ENCODE measurements at regions not wholly inside any gene's neighbourhood (a gene's known extent, or its start where the extent isn't known, plus 50 kb on each side); places are given as distances from the start of the nearest gene placed in this dataset.

GRCh38 chr2:234278556-234279255 is 218.2 kb downstream of the ARL4C start:
- CTCF ChIA-PET = no interaction called here
- no peak for DNase-seq (ENCODE audit: low spot score)
- TF ChIP-seq EZH2 (IDR thresholded peaks at IDR 0.05; ENCODE audit: borderline replicate concordance, low read depth, low read length, poor library complexity, severe bottlenecking) (no peak), CTCF (conservative IDR thresholded peaks at IDR 0.05; ENCODE audit: low read depth, low read length) (no peak)
- intact Hi-C loops (cut with micrococcal nuclease; ENCODE audit: unreplicated experiment) = no loop called here
- no peaks in the 10 kb centered on the region for H3K4me1 ChIP-seq (ENCODE audit: insufficient read depth, low read length, poor library complexity, severe bottlenecking)
- POLR2A ChIA-PET (ENCODE audit: low non-redundant PET) = no interaction called here
- H3K36me3 ChIP-seq (ENCODE audit: insufficient read depth, low read length, poor library complexity, severe bottlenecking) = no peaks in the 10 kb centered on the region
- no TSS peak for BruUV-seq (replicated peaks)
- H3K27ac ChIP-seq (ENCODE audit: low read depth, low read length, poor library complexity, severe bottlenecking) = no peak overlapping the region
- H3K4me3 ChIP-seq (ENCODE audit: low read depth, low read length, poor library complexity, severe bottlenecking) = no peak overlapping the region
- H3K9me3 ChIP-seq (ENCODE audit: low read depth, low read length, poor library complexity, severe bottlenecking) = no peaks in the 10 kb centered on the region
- H3K27me3 ChIP-seq (replicated peaks; ENCODE audit: insufficient read depth, low read depth, low read length, poor library complexity) = no peaks in the 10 kb centered on the region

- Histone ChIP-seq H3K9me3 (ENCODE audit: low read depth, low read length, poor library complexity, severe bottlenecking) (no peaks in the 10 kb centered on the region), H3K36me3 (ENCODE audit: insufficient read depth, low read length, poor library complexity, severe bottlenecking) (no peaks in the 10 kb centered on the region), H3K27ac (ENCODE audit: low read depth, low read length, poor library complexity, severe bottlenecking) (no peak overlapping the region), H3K4me3 (ENCODE audit: low read depth, low read length, poor library complexity, severe bottlenecking) (no peak overlapping the region), H3K4me1 (ENCODE audit: insufficient read depth, low read length, poor library complexity, severe bottlenecking) (no peaks in the 10 kb centered on the region), H3K27me3 (replicated peaks; ENCODE audit: insufficient read depth, low read depth, low read length, poor library complexity) (no peaks in the 10 kb centered on the region)
- intact Hi-C loops (cut with micrococcal nuclease; ENCODE audit: unreplicated experiment) = no loop called here
- no peak for DNase-seq (ENCODE audit: low spot score)
- CTCF ChIA-PET = no interaction called here
- BruUV-seq (replicated peaks) = no TSS peak
- TF ChIP-seq CTCF (conservative IDR thresholded peaks at IDR 0.05; ENCODE audit: low read depth, low read length) (no peak), EZH2 (IDR thresholded peaks at IDR 0.05; ENCODE audit: borderline replicate concordance, low read depth, low read length, poor library complexity, severe bottlenecking) (no peak)
- POLR2A ChIA-PET (ENCODE audit: low non-redundant PET) = no interaction called here
Observed at GRCh38 chr2:234275515-234275914, 221.4 kb downstream of the ARL4C start.

GRCh38 chr2:234273887-234274584 is 222.8 kb downstream of the ARL4C start:
- DNase-seq (ENCODE audit: low spot score) = no peak
- Histone ChIP-seq H3K27me3 (replicated peaks; ENCODE audit: insufficient read depth, low read depth, low read length, poor library complexity) (no peaks in the 10 kb centered on the region), H3K27ac (ENCODE audit: low read depth, low read length, poor library complexity, severe bottlenecking) (no peak overlapping the region), H3K9me3 (ENCODE audit: low read depth, low read length, poor library complexity, severe bottlenecking) (no peaks in the 10 kb centered on the region), H3K4me1 (ENCODE audit: insufficient read depth, low read length, poor library complexity, severe bottlenecking) (no peaks in the 10 kb centered on the region), H3K36me3 (ENCODE audit: insufficient read depth, low read length, poor library complexity, severe bottlenecking) (no peaks in the 10 kb centered on the region), H3K4me3 (ENCODE audit: low read depth, low read length, poor library complexity, severe bottlenecking) (no peak overlapping the region)
- no peak for TF ChIP-seq CTCF (conservative IDR thresholded peaks at IDR 0.05; ENCODE audit: low read depth, low read length)
- TF ChIP-seq EZH2 (IDR thresholded peaks at IDR 0.05; ENCODE audit: borderline replicate concordance, low read depth, low read length, poor library complexity, severe bottlenecking) = no peak
- POLR2A ChIA-PET (ENCODE audit: low non-redundant PET) = no interaction called here
- CTCF ChIA-PET = no interaction called here
- intact Hi-C loops (cut with micrococcal nuclease; ENCODE audit: unreplicated experiment) = no loop called here
- no TSS peak for BruUV-seq (replicated peaks)
